ENCODE measurements at regions not wholly inside any gene's neighbourhood (a gene's known extent, or its start where the extent isn't known, plus 50 kb on each side); places are given as distances from the start of the nearest gene placed in this dataset.

GRCh38 chr2:6747433-6747832, 118.3 kb downstream of the CMPK2 start:
- no peak for DNase-seq (ENCODE audit: extremely low spot score)
- H3K9me3 ChIP-seq, result no peaks in the 10 kb centered on the region
- intact Hi-C loops (cut with DNase I), result no loop called here
- no peak overlapping the region for H3K4me3 ChIP-seq
- H3K4me1 ChIP-seq, result no peaks in the 10 kb centered on the region
- no peaks in the 10 kb centered on the region for H3K36me3 ChIP-seq
- peaks cover 0 to 4% (median 0%) of the 10 kb centered on the region in 4 donors for H3K27me3 ChIP-seq
- no peak overlapping the region for H3K27ac ChIP-seq (replicated peaks in 1 of 4)
- TF ChIP-seq POLR2A (IDR thresholded peaks at IDR 0.05; ENCODE audit: low read depth), result no peak
- no peak for TF ChIP-seq POLR2AphosphoS5 (IDR thresholded peaks at IDR 0.05)
- no peak for TF ChIP-seq EP300 (IDR thresholded peaks at IDR 0.05)
- no peak for TF ChIP-seq CTCF (IDR thresholded peaks at IDR 0.05)
- WGBS, result 81% methylated on average over 1 of the region's 1 CpG

DNA sequence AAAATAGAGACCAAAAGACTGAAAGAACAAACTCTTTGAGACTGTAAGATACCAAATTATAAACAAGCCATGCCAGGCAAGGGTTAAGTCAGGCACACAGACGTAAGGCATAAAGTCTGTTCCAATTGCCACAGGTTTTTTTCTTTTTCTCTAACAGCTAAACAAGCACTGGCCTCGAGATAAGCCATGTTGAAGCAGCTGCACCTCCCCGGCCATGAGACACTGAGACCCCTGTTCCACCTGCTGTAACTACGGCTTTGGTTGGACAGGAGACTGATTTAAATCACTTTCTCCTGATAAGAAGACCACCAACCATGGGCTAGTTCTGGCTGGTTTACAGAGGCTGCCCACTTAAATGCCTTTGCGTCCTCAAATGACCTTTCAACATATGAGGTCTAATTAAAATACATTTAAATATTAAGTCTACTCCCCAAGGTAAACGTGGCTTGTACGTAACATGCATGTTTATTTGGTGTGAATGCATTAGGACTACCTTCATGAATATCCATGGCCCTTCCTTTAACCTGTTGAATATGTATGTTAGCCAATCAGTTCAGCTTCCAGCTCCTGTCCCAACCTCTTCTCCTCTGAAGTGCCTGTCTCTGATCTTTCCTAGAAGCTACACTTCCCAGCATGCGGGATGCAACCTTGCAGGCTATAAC, 117.2 kb downstream of the CMPK2 start:
- no peak overlapping the region for H3K27ac ChIP-seq (replicated peaks in 1 of 4)
- peaks cover 0 to 8% (median 0%) of the 10 kb centered on the region in 4 donors for H3K27me3 ChIP-seq
- no peaks in the 10 kb centered on the region for H3K9me3 ChIP-seq
- no peaks in the 10 kb centered on the region for H3K36me3 ChIP-seq
- no peak for DNase-seq (ENCODE audit: extremely low spot score)
- no peak for TF ChIP-seq POLR2AphosphoS5 (IDR thresholded peaks at IDR 0.05)
- no peak for TF ChIP-seq POLR2A (IDR thresholded peaks at IDR 0.05; ENCODE audit: low read depth)
- TF ChIP-seq EP300 (IDR thresholded peaks at IDR 0.05), result no peak
- TF ChIP-seq CTCF (IDR thresholded peaks at IDR 0.05), result no peak
- intact Hi-C loops (cut with DNase I), result no loop called here
- H3K4me1 ChIP-seq, result no peaks in the 10 kb centered on the region
- 70% methylated on average over 8 of the region's 8 CpGs for WGBS
- no peak overlapping the region for H3K4me3 ChIP-seq

DNA sequence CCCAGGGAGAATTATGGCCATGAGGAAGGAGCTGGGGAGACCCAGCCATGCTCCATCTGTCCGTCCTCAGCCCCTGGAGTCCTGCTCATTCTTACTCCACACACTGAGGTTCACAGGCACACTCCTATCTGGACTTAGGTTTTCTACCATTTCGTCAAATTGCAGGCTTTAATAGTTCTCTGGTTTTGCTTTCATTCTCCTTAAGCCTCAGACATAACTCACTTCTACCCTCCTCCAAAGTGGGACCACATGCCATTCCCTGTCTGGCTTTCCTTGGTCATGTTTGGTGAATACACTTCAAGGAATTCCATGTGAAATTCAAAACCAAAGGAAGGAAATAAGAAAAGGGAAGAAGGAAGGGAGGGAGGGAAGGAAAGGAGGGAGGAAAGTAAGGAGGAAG, 115.7 kb downstream of the CMPK2 start:
- intact Hi-C loops (cut with DNase I), result no loop called here
- no peak for DNase-seq (ENCODE audit: extremely low spot score)
- no peak for TF ChIP-seq POLR2A (IDR thresholded peaks at IDR 0.05; ENCODE audit: low read depth)
- TF ChIP-seq CTCF (IDR thresholded peaks at IDR 0.05), result no peak
- Histone ChIP-seq H3K27me3 (peaks cover 0 to 8% (median 0%) of the 10 kb centered on the region in 4 donors), H3K4me1 (no peaks in the 10 kb centered on the region), H3K9me3 (no peaks in the 10 kb centered on the region), H3K4me3 (no peak overlapping the region), H3K36me3 (no peaks in the 10 kb centered on the region), H3K27ac (replicated peaks in 1 of 4) (no peak overlapping the region)
- WGBS, result 72% methylated on average over 2 of the region's 2 CpGs

DNA sequence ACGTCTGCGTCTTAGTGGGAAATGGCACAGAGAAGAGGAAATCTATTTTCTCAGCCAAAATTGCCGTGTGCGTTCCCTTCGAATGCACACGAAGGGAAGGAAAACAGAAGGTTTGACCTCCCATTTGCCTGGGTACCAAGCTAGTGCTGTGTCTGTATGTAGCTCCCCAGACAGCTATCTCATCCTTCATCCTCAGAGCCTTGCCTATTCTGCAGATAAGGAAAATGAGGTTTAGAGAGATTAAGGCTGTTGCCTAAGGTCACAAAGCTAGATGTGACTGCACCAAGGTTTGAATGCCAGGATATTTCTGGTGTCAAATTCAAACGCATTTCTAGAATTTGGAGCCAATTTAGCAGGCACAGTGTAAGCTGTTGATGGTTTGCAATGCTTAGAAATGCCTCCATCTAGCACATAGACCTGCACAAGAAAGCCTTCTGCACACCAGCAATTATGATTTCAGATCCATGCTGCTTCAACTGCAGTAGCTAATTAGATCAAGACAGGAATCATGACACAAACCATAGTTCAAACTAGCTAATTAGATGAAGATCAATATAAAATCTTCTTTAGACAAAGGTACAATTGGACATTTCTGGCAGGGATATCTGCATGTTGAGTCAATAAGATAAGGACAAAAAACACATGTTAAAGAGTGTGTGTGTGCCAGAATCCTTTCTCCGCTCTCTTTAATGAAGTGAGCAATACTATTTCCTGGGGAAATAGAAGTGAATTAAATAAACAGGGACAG, 115.1 kb downstream of the CMPK2 start:
- Histone ChIP-seq H3K4me1 (no peaks in the 10 kb centered on the region), H3K27me3 (peaks cover 0 to 8% (median 0%) of the 10 kb centered on the region in 4 donors), H3K4me3 (no peak overlapping the region), H3K27ac (replicated peaks in 1 of 4) (no peak overlapping the region), H3K36me3 (no peaks in the 10 kb centered on the region), H3K9me3 (no peaks in the 10 kb centered on the region)
- WGBS, result 50% methylated on average over 8 of the region's 8 CpGs
- intact Hi-C loops (cut with DNase I), result no loop called here
- TF ChIP-seq CTCF (IDR thresholded peaks at IDR 0.05), result no peak
- no peak for TF ChIP-seq EP300 (IDR thresholded peaks at IDR 0.05)
- no peak for TF ChIP-seq POLR2AphosphoS5 (IDR thresholded peaks at IDR 0.05)
- TF ChIP-seq POLR2A (IDR thresholded peaks at IDR 0.05; ENCODE audit: low read depth), result no peak
- DNase-seq (ENCODE audit: extremely low spot score), result no peak
